Activated naive CD8-positive, alpha-beta T cell treated with anti-CD3 and anti-CD28 coated beads, Interleukin-2, amount 50 U/mL, for 24 hours (primary cell): ENCODE measurements at regions not wholly inside any gene's neighbourhood (a gene's known extent, or its start where the extent isn't known, plus 50 kb on each side); places are given as distances from the start of the nearest gene placed in this dataset.

Source experiments
- ATAC-seq: fragments of 150-1000 bp; cut with Tn5 transposase; one replicate; pipeline ENCODE4 v1.10.0; 2021
- DNase-seq: peaks from one replicate; pipeline ENCODE4 v3.0.0; 2021
- H3K27ac Mint-ChIP-seq: one replicate; pipeline ENCODE4 v1.8.0; 2021; ENCODE audit warnings: mild to moderate bottlenecking, mixed read lengths
- H3K27me3 Mint-ChIP-seq: one replicate; pipeline ENCODE4 v1.8.0; 2021; ENCODE audit warnings: mixed read lengths
- H3K36me3 Mint-ChIP-seq: one replicate; pipeline ENCODE4 v1.8.0; 2021; ENCODE audit warnings: low read depth, mixed read lengths
- H3K4me1 Mint-ChIP-seq: one replicate; pipeline ENCODE4 v1.8.0; 2021; ENCODE audit warnings: mixed read lengths
- H3K4me3 Mint-ChIP-seq: one replicate; pipeline ENCODE4 v1.8.0; 2021; ENCODE audit warnings: mild to moderate bottlenecking, moderate library complexity, mixed read lengths
- H3K9me3 Mint-ChIP-seq: one replicate; pipeline ENCODE4 v1.8.0; 2021; ENCODE audit warnings: mixed read lengths

- H3K27ac Mint-ChIP-seq = no peak overlapping the region
- no peak for ATAC-seq
- H3K4me1 Mint-ChIP-seq = no peaks in the 10 kb centered on the region
These were observed 153.7 kb upstream of the ARRDC4 start for GRCh38 chr15:97806766-97807165.

GRCh38 chr15:97815835-97816234 is 144.7 kb upstream of the ARRDC4 start:
- Mint-ChIP-seq H3K27me3 (no peaks in the 10 kb centered on the region), H3K4me1 (no peaks in the 10 kb centered on the region), H3K4me3 (no peak overlapping the region), H3K36me3 (no peaks in the 10 kb centered on the region), H3K9me3 (peaks cover 12% of the 10 kb centered on the region), H3K27ac (no peak overlapping the region)
- DNase-seq (no peak), ATAC-seq (no peak)

More at GRCh38 chr15:97806766-97807165, 153.7 kb upstream of the ARRDC4 start:
- no peak overlapping the region for H3K4me3 Mint-ChIP-seq
- no peak for DNase-seq
- peaks cover 4% of the 10 kb centered on the region for H3K9me3 Mint-ChIP-seq
- H3K36me3 Mint-ChIP-seq = no peaks in the 10 kb centered on the region
- no peaks in the 10 kb centered on the region for H3K27me3 Mint-ChIP-seq

- H3K27me3 Mint-ChIP-seq = no peaks in the 10 kb centered on the region
- H3K4me3 Mint-ChIP-seq = no peak overlapping the region
- H3K9me3 Mint-ChIP-seq = peaks cover 5% of the 10 kb centered on the region
- ATAC-seq = no peak
- H3K36me3 Mint-ChIP-seq = no peaks in the 10 kb centered on the region
- H3K27ac Mint-ChIP-seq = no peak overlapping the region
- H3K4me1 Mint-ChIP-seq = no peaks in the 10 kb centered on the region
- DNase-seq = no peak
These were observed 143.1 kb upstream of the ARRDC4 start for GRCh38 chr15:97817276-97817890.

- no peak overlapping the region for H3K4me3 Mint-ChIP-seq
These were observed 124.5 kb upstream of the ARRDC4 start for GRCh38 chr15:97836003-97836402.

GRCh38 chr15:97837896-97838295 is 122.6 kb upstream of the ARRDC4 start:
- Mint-ChIP-seq H3K36me3 (no peaks in the 10 kb centered on the region), H3K4me1 (no peaks in the 10 kb centered on the region), H3K27me3 (no peaks in the 10 kb centered on the region), H3K27ac (no peak overlapping the region), H3K9me3 (peaks cover 1% of the 10 kb centered on the region), H3K4me3 (no peak overlapping the region)
- DNase-seq (no peak), ATAC-seq (no peak)

More at GRCh38 chr15:97836003-97836402, 124.5 kb upstream of the ARRDC4 start:
- no peak for DNase-seq
- H3K9me3 Mint-ChIP-seq = peaks cover 5% of the 10 kb centered on the region
- H3K27ac Mint-ChIP-seq = no peak overlapping the region
- no peak for ATAC-seq
- no peaks in the 10 kb centered on the region for H3K27me3 Mint-ChIP-seq
- no peaks in the 10 kb centered on the region for H3K36me3 Mint-ChIP-seq
- no peaks in the 10 kb centered on the region for H3K4me1 Mint-ChIP-seq

- Mint-ChIP-seq H3K4me1 (no peaks in the 10 kb centered on the region), H3K27ac (no peak overlapping the region), H3K9me3 (no peaks in the 10 kb centered on the region), H3K27me3 (no peaks in the 10 kb centered on the region), H3K36me3 (no peaks in the 10 kb centered on the region), H3K4me3 (no peak overlapping the region)
- ATAC-seq = no peak
- no peak for DNase-seq
These were observed 121.8 kb upstream of the ARRDC4 start for GRCh38 chr15:97838606-97839210.

GRCh38 chr15:97840501-97840900 is 120.0 kb upstream of the ARRDC4 start:
- DNase-seq (no peak), ATAC-seq (no peak)
- Mint-ChIP-seq H3K27ac (no peak overlapping the region), H3K4me1 (no peaks in the 10 kb centered on the region), H3K36me3 (no peaks in the 10 kb centered on the region), H3K4me3 (no peak overlapping the region), H3K9me3 (no peaks in the 10 kb centered on the region), H3K27me3 (peaks cover 2% of the 10 kb centered on the region)

GRCh38 chr15:97841558-97841957 is 118.9 kb upstream of the ARRDC4 start:
- Mint-ChIP-seq H3K4me3 (no peak overlapping the region), H3K4me1 (no peaks in the 10 kb centered on the region), H3K27me3 (peaks cover 2% of the 10 kb centered on the region), H3K9me3 (no peaks in the 10 kb centered on the region), H3K27ac (no peak overlapping the region), H3K36me3 (no peaks in the 10 kb centered on the region)
- DNase-seq (no peak), ATAC-seq (no peak)

- Mint-ChIP-seq H3K4me3 (no peak overlapping the region), H3K9me3 (peaks cover 3% of the 10 kb centered on the region)
These were observed 111.3 kb upstream of the ARRDC4 start for GRCh38 chr15:97849183-97849582.

GRCh38 chr15:97858296-97858695 is 102.2 kb upstream of the ARRDC4 start:
- no peaks in the 10 kb centered on the region for H3K4me1 Mint-ChIP-seq
- no peak overlapping the region for H3K27ac Mint-ChIP-seq
- H3K4me3 Mint-ChIP-seq = no peak overlapping the region
- no peak for DNase-seq
- H3K9me3 Mint-ChIP-seq = peaks cover 9% of the 10 kb centered on the region
- no peaks in the 10 kb centered on the region for H3K36me3 Mint-ChIP-seq
- H3K27me3 Mint-ChIP-seq = no peaks in the 10 kb centered on the region
- no peak for ATAC-seq

More at GRCh38 chr15:97849183-97849582, 111.3 kb upstream of the ARRDC4 start:
- ATAC-seq = no peak
- H3K4me1 Mint-ChIP-seq = no peaks in the 10 kb centered on the region
- H3K27ac Mint-ChIP-seq = no peak overlapping the region
- H3K36me3 Mint-ChIP-seq = no peaks in the 10 kb centered on the region
- no peak for DNase-seq
- peaks cover 5% of the 10 kb centered on the region for H3K27me3 Mint-ChIP-seq

- H3K4me3 Mint-ChIP-seq = no peak overlapping the region
- ATAC-seq = no peak
- DNase-seq = no peak
- H3K9me3 Mint-ChIP-seq = peaks cover 9% of the 10 kb centered on the region
- no peaks in the 10 kb centered on the region for H3K27me3 Mint-ChIP-seq
- no peak overlapping the region for H3K27ac Mint-ChIP-seq
- H3K4me1 Mint-ChIP-seq = no peaks in the 10 kb centered on the region
- H3K36me3 Mint-ChIP-seq = no peaks in the 10 kb centered on the region
These were observed 98.8 kb upstream of the ARRDC4 start for GRCh38 chr15:97861529-97862260.

- Mint-ChIP-seq H3K27ac (no peak overlapping the region), H3K27me3 (no peaks in the 10 kb centered on the region), H3K4me3 (no peak overlapping the region), H3K9me3 (peaks cover 5% of the 10 kb centered on the region), H3K4me1 (no peaks in the 10 kb centered on the region), H3K36me3 (no peaks in the 10 kb centered on the region)
- ATAC-seq (no peak), DNase-seq (no peak)
These were observed 93.5 kb upstream of the ARRDC4 start for GRCh38 chr15:97866959-97867358.

GRCh38 chr15:97867870-97868269 is 92.6 kb upstream of the ARRDC4 start:
- Mint-ChIP-seq H3K27me3 (no peaks in the 10 kb centered on the region), H3K36me3 (no peaks in the 10 kb centered on the region), H3K4me1 (no peaks in the 10 kb centered on the region), H3K27ac (no peak overlapping the region), H3K9me3 (peaks cover under 1% of the 10 kb centered on the region), H3K4me3 (no peak overlapping the region)
- DNase-seq (no peak), ATAC-seq (no peak)

- Mint-ChIP-seq H3K36me3 (no peaks in the 10 kb centered on the region), H3K9me3 (no peaks in the 10 kb centered on the region), H3K4me1 (no peaks in the 10 kb centered on the region), H3K27me3 (no peaks in the 10 kb centered on the region), H3K4me3 (no peak overlapping the region), H3K27ac (no peak overlapping the region)
- DNase-seq (no peak), ATAC-seq (no peak)
These were observed 91.5 kb upstream of the ARRDC4 start for GRCh38 chr15:97868981-97869380.

- Mint-ChIP-seq H3K9me3 (no peaks in the 10 kb centered on the region), H3K4me1 (no peaks in the 10 kb centered on the region), H3K27me3 (no peaks in the 10 kb centered on the region), H3K36me3 (no peaks in the 10 kb centered on the region), H3K27ac (no peak overlapping the region), H3K4me3 (no peak overlapping the region)
- no peak for ATAC-seq
- DNase-seq = no peak
These were observed 89.7 kb upstream of the ARRDC4 start for GRCh38 chr15:97870771-97871170.
